ENCODE measurements at regions not wholly inside any gene's neighbourhood (a gene's known extent, or its start where the extent isn't known, plus 50 kb on each side); places are given as distances from the start of the nearest gene placed in this dataset.
A peak's percentile ranks its signal among the peaks of the same experiment; 100 is the strongest.

DNA sequence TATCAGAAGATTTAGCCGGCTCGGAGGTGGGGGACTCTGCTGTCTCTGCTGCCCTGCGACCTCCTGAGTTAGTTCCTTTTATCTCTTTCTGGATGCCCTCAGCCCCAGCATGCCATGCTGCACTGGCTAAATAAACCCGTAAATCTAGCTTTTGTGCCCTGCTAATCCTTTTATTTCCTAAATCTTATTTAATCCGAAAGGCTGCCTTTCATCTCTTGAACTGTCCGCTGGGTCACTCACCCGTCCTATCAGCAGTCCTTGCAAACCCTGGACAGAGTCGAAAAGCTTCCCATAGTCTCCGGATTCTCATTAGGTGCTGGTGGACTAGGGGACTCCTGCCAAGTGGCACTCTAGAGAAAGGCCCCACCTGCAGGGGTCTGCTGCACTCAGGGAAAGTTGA is 122.0 kb upstream of the APCDD1 start:
- no peaks in the 10 kb centered on the region for H3K36me3 ChIP-seq
- intact Hi-C loops (cut with DNase I): no loop called here
- no peaks in the 10 kb centered on the region for H3K27me3 ChIP-seq
- no peaks in the 10 kb centered on the region for H3K4me1 ChIP-seq
- DNase-seq: no peak
- ATAC-seq: no peak
- TF ChIP-seq, protein P1, sequence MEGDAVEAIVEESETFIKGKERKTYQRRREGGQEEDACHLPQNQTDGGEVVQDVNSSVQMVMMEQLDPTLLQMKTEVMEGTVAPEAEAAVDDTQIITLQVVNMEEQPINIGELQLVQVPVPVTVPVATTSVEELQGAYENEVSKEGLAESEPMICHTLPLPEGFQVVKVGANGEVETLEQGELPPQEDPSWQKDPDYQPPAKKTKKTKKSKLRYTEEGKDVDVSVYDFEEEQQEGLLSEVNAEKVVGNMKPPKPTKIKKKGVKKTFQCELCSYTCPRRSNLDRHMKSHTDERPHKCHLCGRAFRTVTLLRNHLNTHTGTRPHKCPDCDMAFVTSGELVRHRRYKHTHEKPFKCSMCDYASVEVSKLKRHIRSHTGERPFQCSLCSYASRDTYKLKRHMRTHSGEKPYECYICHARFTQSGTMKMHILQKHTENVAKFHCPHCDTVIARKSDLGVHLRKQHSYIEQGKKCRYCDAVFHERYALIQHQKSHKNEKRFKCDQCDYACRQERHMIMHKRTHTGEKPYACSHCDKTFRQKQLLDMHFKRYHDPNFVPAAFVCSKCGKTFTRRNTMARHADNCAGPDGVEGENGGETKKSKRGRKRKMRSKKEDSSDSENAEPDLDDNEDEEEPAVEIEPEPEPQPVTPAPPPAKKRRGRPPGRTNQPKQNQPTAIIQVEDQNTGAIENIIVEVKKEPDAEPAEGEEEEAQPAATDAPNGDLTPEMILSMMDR (IDR thresholded peaks at IDR 0.05): no peak
- H3K27ac ChIP-seq: no peak overlapping the region
- no peaks in the 10 kb centered on the region for H3K9me3 ChIP-seq
- H3K4me3 ChIP-seq: no peak overlapping the region

DNA sequence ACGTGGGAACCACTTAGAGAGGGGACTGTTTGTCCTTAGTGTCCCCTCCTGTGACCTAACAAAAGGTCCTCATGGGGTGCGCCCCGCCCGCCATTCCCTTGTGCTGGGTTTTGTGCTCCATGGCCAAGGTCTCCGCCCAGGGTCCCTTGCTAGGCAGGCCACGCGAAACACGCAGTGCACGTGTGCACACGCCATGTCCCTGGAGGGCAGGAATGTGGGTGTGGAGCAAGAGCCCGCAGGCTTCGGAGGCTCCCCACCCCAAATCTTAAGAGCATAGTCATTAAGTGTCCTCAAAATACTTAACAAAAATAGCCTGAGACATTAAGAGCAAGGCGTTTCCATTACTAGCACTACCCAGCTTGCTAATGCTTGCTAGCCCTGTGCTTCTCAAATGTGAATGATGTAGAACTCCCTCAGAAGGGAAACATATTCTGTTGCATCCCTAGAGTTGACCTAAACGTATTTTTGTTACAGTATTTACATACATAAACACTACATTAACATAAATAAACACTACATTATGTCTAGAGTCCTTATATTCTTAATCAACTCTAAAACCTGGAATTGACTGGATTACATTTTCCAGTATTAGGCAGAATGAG is 117.6 kb upstream of the APCDD1 start:
- no peaks in the 10 kb centered on the region for H3K4me1 ChIP-seq
- no peak overlapping the region for H3K27ac ChIP-seq
- no peaks in the 10 kb centered on the region for H3K36me3 ChIP-seq
- H3K9me3 ChIP-seq: no peaks in the 10 kb centered on the region
- intact Hi-C loops (cut with DNase I): no loop called here
- DNase-seq (peak in 3 of 4 donors; percentile 52 to 83 (median 55)), ATAC-seq (peak; percentile 94)
- no peak overlapping the region for H3K4me3 ChIP-seq
- no peaks in the 10 kb centered on the region for H3K27me3 ChIP-seq
- TF ChIP-seq, protein P1 (IDR thresholded peaks at IDR 0.05): no peak

DNA sequence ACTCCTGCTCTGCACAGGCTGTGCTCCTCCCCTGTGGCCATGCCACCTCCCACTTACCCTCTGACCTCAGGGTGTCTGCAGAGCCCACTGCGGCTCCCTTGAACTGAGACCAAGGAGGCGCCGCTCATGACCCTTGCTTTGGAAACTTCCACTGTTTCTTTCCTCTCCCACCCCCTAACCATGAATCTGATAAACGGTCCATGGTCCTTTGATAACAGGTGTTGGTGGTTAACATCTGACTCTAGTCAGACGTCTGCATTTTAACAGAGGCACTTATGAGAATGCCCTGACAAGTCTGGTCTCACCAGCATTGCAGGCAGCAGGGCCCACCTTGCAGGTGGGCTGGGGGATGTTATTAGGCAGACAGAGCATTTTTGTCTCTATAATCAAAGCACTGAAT is 113.6 kb upstream of the APCDD1 start:
- Histone ChIP-seq H3K4me3 (no peak overlapping the region), H3K4me1 (no peaks in the 10 kb centered on the region)
- intact Hi-C loops (cut with DNase I): no loop called here

DNA sequence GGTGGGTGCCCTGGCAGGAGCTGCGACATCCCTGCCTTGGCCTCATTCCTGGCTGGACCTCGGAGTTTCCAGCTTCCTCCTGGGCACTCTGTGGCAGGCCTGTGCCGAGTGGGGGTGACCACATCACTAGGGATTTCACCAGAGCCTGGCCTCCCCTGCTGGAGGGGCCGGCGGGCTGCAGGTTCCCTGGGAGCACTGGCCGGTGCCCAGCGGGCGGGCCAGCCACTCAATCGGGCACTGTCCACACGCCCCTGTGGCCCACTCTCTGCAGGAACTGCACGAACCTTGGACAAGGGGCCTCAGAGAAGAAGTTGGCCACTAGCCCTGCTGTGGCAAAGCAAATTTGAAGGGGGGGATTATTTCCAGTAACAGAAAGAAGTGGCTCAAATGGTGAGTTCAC is 110.7 kb upstream of the APCDD1 start:
- Histone ChIP-seq H3K4me1 (no peaks in the 10 kb centered on the region), H3K4me3 (no peak overlapping the region), H3K27me3 (no peaks in the 10 kb centered on the region), H3K9me3 (no peaks in the 10 kb centered on the region), H3K36me3 (no peaks in the 10 kb centered on the region), H3K27ac (no peak overlapping the region)
- ATAC-seq: no peak
- TF ChIP-seq, protein P1 (IDR thresholded peaks at IDR 0.05): no peak
- no peak for DNase-seq
- intact Hi-C loops (cut with DNase I): no loop called here

More for the DNA sequence above, 113.6 kb upstream of the APCDD1 start:
- Histone ChIP-seq H3K36me3 (no peaks in the 10 kb centered on the region), H3K27ac (no peak overlapping the region), H3K9me3 (no peaks in the 10 kb centered on the region), H3K27me3 (no peaks in the 10 kb centered on the region)
- no peak for ATAC-seq
- TF ChIP-seq, protein P1 (IDR thresholded peaks at IDR 0.05): no peak
- DNase-seq: no peak

DNA sequence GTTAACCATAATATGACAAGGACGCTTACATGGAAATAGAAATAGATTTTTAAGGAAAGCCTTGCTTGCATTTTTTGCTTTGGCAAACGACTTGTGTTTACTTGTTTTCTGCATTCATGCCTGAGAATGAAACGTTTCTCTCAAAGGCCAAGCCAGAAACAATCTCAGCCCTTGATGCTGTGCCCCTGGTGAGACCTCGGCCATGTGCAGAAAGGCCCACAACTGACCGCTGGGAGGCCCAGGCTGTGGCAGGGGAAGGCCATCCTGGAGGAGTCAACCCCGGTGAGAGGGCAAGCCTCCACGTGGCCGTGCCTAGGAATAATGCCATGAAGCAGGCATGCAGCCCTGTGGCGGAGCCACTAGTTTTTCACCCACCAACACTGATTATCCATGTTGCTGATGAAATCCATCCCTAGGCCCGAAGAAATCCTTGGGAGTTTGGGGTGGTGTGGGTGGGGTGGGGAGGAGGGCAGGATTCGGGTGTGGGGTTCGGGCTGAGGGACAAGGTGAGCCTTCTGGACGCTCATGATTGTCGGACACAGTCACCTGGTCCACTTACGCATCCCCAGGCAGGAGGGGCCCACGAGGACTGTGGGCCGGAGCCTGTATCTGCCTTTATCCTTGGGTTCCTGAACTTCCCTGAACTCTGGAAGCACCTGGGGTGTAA is 107.6 kb upstream of the APCDD1 start:
- ATAC-seq (no peak), DNase-seq (no peak)
- no peak overlapping the region for H3K4me3 ChIP-seq
- H3K4me1 ChIP-seq: no peaks in the 10 kb centered on the region
- intact Hi-C loops (cut with DNase I): no loop called here
- no peaks in the 10 kb centered on the region for H3K27me3 ChIP-seq
- TF ChIP-seq, protein P1 (IDR thresholded peaks at IDR 0.05): no peak
- H3K27ac ChIP-seq: no peak overlapping the region
- H3K36me3 ChIP-seq: no peaks in the 10 kb centered on the region
- H3K9me3 ChIP-seq: no peaks in the 10 kb centered on the region
